ENCODE measurements at regions not wholly inside any gene's neighbourhood (a gene's known extent, or its start where the extent isn't known, plus 50 kb on each side); places are given as distances from the start of the nearest gene placed in this dataset.
"Not testable (repeated sequence)": the region's sequence is repeated elsewhere in the genome, so short reads cannot be mapped to it uniquely, and the experiment has no call there.

DNA sequence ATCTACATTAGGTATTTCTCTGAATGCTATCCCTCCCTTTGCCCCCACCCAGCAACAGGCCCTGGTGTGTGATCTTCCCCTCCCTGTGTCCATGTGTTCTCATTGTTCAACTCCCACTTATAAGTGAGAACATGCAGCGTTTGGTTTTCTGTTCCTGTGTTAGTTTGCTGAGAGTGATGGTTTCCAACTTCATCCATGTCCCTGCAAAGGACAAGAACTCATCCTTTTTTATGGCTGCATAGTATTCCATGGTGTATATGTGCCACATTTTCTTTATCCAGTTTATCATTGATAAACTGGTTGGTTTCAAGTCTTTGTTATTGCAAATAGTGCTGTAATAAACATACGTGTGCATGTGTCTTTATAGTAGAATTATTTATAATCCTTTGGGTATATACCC, 55.5 kb upstream of the RASA1 start:
- DNase-seq, result not testable (repeated sequence)

DNA sequence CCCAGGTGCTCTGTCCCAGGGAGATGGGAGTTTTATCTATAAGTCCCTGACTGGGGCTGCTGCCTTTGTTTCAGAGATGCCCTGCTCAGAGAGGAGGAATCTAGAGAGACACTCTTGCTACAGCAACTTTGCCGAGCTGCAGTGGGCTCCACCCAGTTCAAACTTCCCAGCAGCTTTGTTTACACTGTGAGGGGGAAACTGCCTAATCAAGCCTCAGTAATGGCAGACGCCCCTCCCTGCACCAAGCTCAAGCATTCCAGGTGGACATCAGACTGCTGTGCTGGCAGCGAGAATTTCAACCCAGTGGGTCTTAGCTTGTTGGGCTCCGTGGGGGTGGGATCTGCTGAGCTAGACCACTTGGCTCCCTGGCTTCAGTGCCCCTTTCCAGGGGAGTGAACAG, 50.2 kb upstream of the RASA1 start:
- not testable (repeated sequence) for DNase-seq

Measured in midbrain (tissue), 1 donor.